GM13976 (cell line): ENCODE measurements at regions not wholly inside any gene's neighbourhood (a gene's known extent, or its start where the extent isn't known, plus 50 kb on each side); places are given as distances from the start of the nearest gene placed in this dataset.

Experiments used
- DNase-seq: peaks from one replicate; pipeline ENCODE4 v3.0.0; 2012; ENCODE audit warnings: low spot score
- in situ Hi-C: fragments of 300-500 bp; cut with MboI; formaldehyde crosslinking; loops from one replicate; pipeline ENCODE4 v1.12.0; 2022; ENCODE audit warnings: low sequenced_read_pairs, mixed read lengths, inconsistent platforms; ENCODE audit not compliant: unreplicated experiment
- TF ChIP-seq, protein P1 (sequence below): IDR thresholded peaks from 2 replicates; pipeline ENCODE4 v1.5.1; 2012; ENCODE audit warnings: borderline replicate concordance, mild to moderate bottlenecking; ENCODE audit not compliant: insufficient read depth; ENCODE audit errors: extremely low read depth, missing control alignments, control extremely low read depth

DNA sequence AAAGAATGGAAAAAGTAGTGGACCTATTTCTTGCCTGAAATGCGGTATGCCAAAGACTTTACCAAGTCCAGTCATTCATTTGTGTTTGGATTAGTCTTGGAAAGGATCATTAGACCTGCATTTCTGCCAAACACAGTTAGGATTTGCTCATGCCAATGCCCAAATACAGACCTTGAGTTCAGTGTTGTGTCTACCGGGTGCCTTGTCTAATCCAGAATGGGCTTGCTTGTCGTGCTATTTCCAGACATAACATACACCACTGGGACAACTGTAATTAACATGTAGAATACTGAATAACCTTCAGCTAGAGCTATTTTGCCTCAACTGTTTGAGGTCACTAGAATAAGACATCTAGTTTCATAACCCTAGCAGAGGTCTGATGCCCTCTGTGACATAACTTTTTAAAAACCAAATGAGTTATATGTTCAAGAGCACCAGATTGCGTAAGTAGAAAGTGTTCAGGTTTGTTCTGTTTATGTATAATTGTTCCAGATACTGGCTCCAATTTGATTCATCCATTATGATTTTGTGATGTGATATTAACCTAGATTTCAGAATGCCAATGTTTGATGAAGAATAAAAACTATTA, 145.3 kb upstream of the DPH6 start:
- no peak for DNase-seq
- in situ Hi-C loops, result no loop called here
- TF ChIP-seq, protein P1, sequence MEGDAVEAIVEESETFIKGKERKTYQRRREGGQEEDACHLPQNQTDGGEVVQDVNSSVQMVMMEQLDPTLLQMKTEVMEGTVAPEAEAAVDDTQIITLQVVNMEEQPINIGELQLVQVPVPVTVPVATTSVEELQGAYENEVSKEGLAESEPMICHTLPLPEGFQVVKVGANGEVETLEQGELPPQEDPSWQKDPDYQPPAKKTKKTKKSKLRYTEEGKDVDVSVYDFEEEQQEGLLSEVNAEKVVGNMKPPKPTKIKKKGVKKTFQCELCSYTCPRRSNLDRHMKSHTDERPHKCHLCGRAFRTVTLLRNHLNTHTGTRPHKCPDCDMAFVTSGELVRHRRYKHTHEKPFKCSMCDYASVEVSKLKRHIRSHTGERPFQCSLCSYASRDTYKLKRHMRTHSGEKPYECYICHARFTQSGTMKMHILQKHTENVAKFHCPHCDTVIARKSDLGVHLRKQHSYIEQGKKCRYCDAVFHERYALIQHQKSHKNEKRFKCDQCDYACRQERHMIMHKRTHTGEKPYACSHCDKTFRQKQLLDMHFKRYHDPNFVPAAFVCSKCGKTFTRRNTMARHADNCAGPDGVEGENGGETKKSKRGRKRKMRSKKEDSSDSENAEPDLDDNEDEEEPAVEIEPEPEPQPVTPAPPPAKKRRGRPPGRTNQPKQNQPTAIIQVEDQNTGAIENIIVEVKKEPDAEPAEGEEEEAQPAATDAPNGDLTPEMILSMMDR, result no peak

DNA sequence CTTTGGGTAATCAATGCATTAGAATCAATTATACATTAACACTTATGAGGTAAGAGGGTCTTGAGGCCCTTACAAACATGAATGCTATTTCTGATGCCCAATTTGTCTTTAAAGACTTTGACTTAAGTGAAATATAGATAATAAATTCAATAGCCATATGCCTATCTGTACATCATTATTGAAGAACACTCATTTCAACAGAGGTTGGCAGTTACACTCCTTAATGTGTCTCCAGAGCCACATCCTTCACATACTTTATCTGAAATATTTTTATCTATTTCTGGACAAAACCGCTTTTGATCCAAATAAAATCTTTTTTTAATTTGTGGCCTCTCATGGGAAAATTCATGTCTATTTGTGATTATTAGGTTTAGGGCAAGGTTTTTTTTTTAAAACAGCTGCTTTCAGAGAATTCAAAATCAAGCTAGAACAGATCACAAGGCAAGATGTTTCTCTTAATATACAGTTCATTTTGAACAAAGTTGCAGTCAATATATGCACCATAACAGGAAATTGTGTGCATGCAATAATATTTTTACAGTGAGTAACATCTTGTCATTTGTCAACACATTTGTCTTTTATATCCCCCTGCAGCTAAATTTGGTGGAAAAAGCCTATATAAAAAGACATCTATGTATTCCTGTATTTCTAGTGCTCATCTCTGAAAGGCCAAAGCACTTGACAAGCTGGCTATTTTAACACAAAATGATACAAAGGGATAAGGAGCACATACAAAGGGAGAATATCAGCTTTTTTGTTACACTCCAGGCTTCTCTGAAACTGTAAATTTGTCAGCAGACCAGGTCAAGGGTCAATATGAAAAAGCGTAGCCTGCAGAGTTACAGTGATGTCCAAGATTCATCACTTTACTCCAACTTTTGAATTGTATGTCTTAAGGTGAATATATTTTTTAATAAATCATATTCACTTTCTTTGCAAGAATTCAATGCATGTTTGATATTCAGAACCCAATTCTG, 146.2 kb upstream of the DPH6 start:
- in situ Hi-C loops, result no loop called here
- DNase-seq, result no peak
- TF ChIP-seq, protein P1, result no peak

DNA sequence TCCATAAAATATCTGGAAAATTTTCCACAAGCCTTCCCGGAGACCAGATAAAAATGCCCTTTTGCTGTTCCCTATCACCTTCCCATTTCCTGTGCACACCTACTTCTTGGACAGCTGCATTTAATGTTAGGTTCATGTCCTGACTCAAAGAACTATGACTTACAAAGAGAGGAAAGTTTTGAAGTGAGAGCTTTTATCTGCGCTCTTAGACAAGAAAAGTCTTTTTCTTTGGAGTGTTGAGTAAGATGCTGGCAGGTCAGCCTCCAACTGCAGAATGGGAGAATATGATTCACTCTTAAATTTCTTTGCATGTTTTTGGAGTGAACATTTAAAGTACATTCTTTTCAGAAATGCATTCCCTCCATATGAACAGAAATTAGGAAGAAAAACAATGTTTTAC, 147.3 kb upstream of the DPH6 start:
- TF ChIP-seq, protein P1, result no peak
- in situ Hi-C loops, result no loop called here
- DNase-seq, result no peak

DNA sequence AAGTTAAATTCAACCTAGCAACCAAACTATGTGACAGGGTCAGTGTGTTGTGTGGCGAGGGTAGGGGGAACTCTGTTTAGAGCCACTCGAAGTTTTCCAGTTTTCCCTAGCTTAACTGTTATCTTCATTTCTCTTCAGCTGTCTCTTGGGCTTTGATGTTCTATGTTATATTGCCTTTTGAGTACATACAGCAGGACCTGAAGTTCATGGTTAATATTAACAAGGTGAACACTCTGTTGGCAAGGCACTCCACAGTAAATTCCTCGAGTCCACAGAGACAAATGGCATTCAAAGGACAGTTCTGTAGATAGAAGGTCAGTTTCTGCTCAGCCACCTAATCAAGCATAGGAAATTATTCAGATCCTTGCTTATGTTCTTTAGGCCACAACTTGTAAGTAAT, 147.9 kb upstream of the DPH6 start:
- no peak for DNase-seq
- TF ChIP-seq, protein P1, result no peak
- in situ Hi-C loops, result no loop called here

DNA sequence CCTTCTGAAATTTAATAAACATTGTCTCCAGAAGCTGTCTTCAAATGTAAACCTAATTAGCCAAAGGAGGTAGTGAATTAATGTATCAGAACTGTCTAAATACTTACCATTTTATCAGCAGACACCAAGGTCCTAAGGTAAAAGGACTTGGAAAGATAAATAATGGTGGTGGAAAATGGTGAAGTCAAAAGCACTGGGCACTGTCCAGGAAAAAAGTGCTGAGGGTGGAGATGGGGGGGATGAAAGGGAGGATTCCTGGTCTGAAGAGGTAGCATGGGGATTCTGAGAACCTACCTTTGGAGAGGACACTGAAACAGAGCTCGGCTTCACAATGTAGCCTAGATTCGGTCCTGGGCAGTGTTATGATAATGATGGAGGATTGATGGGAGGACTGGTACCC, 149.0 kb upstream of the DPH6 start:
- in situ Hi-C loops, result no loop called here
- DNase-seq, result no peak
- TF ChIP-seq, protein P1, result no peak

DNA sequence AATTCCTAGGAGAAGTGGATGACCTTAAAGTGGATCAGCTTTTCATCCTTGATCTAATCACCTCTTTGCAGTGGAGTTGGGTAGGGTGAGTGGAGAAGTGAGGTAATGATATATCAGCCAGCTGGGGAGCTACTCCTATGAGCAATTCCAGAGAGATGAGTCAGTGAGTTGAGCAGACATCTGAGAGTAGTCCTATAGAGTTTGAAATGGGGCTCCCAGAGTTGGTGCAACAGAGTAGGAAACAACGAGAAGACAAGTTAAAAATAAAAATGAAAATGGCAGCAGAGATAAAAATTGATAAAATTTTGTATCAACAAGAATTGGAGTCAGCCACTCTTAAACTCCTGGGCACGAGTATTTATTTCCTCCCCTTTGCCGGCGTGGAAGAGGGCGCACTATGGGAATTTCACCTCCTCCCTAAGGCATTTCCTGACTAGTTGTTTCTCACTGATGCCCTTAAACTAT, 150.8 kb upstream of the DPH6 start:
- in situ Hi-C loops, result no loop called here
- TF ChIP-seq, protein P1, result no peak
- DNase-seq, result no peak
